Naive thymus-derived CD8-positive, alpha-beta T cell (primary cell): ENCODE measurements at regions not wholly inside any gene's neighbourhood (a gene's known extent, or its start where the extent isn't known, plus 50 kb on each side); places are given as distances from the start of the nearest gene placed in this dataset.
A peak's percentile ranks its signal among the peaks of the same experiment; 100 is the strongest.

Experiments used
- ATAC-seq, 2 donors: fragments of 150-1000 bp; cut with Tn5 transposase in 1 of 2; sonication (Bioruptor Pico), chemical (Tn5 transposase) in 1 of 2; 1 replicate in 1 of 2; 2 replicates in 1 of 2; pipeline ENCODE4 v1.10.0; 2021; ENCODE audit warnings: mild to moderate bottlenecking in 2 of 2, moderate library complexity in 2 of 2
- POLR2A ChIA-PET: fragments of 350-600 bp; sonication (Branson Sonifier 250); formaldehyde crosslinking; loops from one replicate; lab custom pipeline; 2021; ENCODE audit warnings: antibody characterized with exemption; lab: Charles Lee
- DNase-seq, 10 donors: peaks; one replicate each; pipeline versions ENCODE4 v3.0.0 to v3.0.0-alpha.2; 2020 to 2022
- H3K27ac Mint-ChIP-seq, 10 donors: one replicate each; pipeline ENCODE4 v1.8.0; 2020 to 2022; ENCODE audit warnings: mild to moderate bottlenecking in 10 of 10, mixed read lengths in 10 of 10, moderate library complexity in 4 of 10, inconsistent platforms in 1 of 10
- H3K27me3 Mint-ChIP-seq, 5 donors: one replicate each; pipeline ENCODE4 v1.8.0; 2021 to 2022; ENCODE audit warnings: mixed read lengths in 5 of 5
- H3K36me3 Mint-ChIP-seq, 3 donors: one replicate each; pipeline ENCODE4 v1.8.0; 2020 to 2022; ENCODE audit warnings: mixed read lengths in 3 of 3, mild to moderate bottlenecking in 2 of 3, inconsistent platforms in 1 of 3
- H3K4me1 Mint-ChIP-seq, 4 donors: one replicate each; pipeline ENCODE4 v1.8.0; 2021 to 2022; ENCODE audit warnings: mixed read lengths in 4 of 4
- H3K4me3 Mint-ChIP-seq, 10 donors: one replicate each; pipeline ENCODE4 v1.8.0; 2020 to 2022; ENCODE audit warnings: mild to moderate bottlenecking in 10 of 10, mixed read lengths in 10 of 10, moderate library complexity in 6 of 10, inconsistent platforms in 1 of 10
- H3K9me3 Mint-ChIP-seq, 9 donors: one replicate each; pipeline ENCODE4 v1.8.0; 2020 to 2022; ENCODE audit warnings: mixed read lengths in 9 of 9, mild to moderate bottlenecking in 3 of 9, inconsistent platforms in 1 of 9, moderate library complexity in 1 of 9

DNA sequence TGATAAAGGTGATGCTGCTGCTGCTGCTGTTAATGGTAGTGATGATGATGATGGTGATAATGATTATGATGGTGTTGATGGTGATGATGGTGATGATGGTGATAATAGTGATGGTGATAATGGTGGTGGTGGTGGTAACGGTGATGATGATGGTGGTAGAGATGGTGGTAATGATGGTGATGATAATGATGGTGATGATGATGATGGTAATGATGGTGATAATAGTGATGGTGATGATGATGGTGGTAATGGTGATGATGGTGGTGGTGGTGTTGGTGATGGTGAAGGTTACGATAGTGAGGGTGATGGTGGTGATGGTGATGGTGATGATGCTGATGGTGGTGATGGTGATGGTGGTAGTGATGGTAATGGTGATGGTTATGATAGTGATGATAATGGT, 132.3 kb downstream of the TFAP2C start:
- no peak overlapping the region for H3K4me3 Mint-ChIP-seq
- peaks cover 0 to 9% (median 3%) of the 10 kb centered on the region in 9 donors for H3K9me3 Mint-ChIP-seq
- peaks cover 0 to 2% (median 0%) of the 10 kb centered on the region in 4 donors for H3K4me1 Mint-ChIP-seq
- no peak for DNase-seq
- H3K36me3 Mint-ChIP-seq: no peaks in the 10 kb centered on the region
- peaks cover 0 to 9% (median 0%) of the 10 kb centered on the region in 5 donors for H3K27me3 Mint-ChIP-seq
- ATAC-seq: no peak
- POLR2A ChIA-PET: no interaction called here
- H3K27ac Mint-ChIP-seq: no peak overlapping the region

DNA sequence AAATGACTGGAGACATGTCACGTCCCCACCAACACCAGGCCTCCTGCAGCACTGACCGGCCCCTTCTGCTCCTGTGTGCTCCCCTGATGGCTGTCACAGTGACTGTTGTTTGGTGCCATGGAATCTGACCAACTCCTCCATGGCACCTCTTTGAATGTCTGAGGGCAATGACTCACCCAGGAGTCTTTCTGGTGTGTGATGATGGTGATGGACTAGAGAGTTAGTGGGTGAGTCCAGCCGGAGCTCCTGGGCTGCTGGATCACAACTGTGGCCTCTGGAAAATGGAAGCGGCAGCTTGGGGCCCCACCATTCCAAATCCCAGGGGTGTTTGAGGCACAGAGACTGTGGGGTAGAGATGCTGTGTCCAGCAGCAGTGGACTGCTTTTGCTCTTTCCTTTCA, 133.3 kb downstream of the TFAP2C start:
- no peak overlapping the region for H3K27ac Mint-ChIP-seq
- no peaks in the 10 kb centered on the region for H3K36me3 Mint-ChIP-seq
- H3K4me1 Mint-ChIP-seq: peaks cover 0 to 2% (median 0%) of the 10 kb centered on the region in 4 donors
- POLR2A ChIA-PET: no interaction called here
- H3K4me3 Mint-ChIP-seq: no peak overlapping the region
- ATAC-seq (no peak), DNase-seq (no peak)
- peaks cover 0 to 12% (median 0%) of the 10 kb centered on the region in 5 donors for H3K27me3 Mint-ChIP-seq
- H3K9me3 Mint-ChIP-seq: peaks cover 0 to 8% (median 0%) of the 10 kb centered on the region in 9 donors

DNA sequence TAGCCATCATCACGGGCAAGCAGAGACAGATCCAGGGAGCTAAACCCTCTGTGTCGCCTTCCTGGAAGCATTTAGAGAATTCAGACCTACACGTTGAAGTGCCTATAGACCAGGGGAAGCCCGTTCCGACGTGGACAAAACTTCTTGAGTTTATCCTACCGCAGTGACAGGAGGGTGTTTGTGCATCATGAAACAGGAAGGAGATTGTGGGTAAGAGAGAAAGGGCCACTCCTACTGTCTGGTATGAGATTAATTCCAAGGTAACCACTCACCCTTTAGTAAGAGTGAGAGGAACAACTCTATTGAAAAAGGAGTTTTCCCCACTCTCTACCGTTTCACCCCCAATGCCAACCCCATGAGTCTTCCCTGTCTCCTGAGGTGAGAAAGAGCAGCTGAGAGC, 133.7 kb downstream of the TFAP2C start:
- no peaks in the 10 kb centered on the region for H3K36me3 Mint-ChIP-seq
- H3K4me3 Mint-ChIP-seq: no peak overlapping the region
- peaks cover 0 to 8% (median 0%) of the 10 kb centered on the region in 9 donors for H3K9me3 Mint-ChIP-seq
- no peak overlapping the region for H3K27ac Mint-ChIP-seq
- POLR2A ChIA-PET: interaction anchor here (0.6 kb wide), 1 partner anchor 84 kb away, joined by 5 read pairs; no protein-coding TSS in a partner anchor
- H3K27me3 Mint-ChIP-seq: peaks cover 0 to 8% (median 0%) of the 10 kb centered on the region in 5 donors
- H3K4me1 Mint-ChIP-seq: peaks cover 0 to 2% (median 0%) of the 10 kb centered on the region in 4 donors
- DNase-seq: no peak
- ATAC-seq: no peak

DNA sequence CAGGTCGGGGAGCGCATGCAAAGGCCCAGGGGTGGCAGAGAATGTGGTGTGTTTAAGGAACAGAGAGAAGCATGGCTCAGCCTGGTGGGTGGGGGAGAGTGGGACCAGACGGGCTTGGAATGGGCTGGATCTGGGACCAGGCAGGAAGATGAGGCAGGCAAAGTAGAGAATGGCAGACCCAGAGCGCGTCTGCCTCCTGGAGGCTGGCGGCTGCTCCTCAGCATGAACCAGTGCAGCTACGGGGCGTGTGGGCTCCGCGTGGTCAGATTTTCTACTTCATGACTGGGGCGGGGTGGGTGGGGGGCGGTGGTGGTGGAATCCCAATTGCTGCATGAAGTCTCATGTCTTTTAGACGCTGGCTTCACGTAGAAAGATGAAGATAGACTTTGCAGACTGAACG, 135.6 kb downstream of the TFAP2C start:
- no peaks in the 10 kb centered on the region for H3K36me3 Mint-ChIP-seq
- POLR2A ChIA-PET: no interaction called here
- H3K27ac Mint-ChIP-seq: no peak overlapping the region
- ATAC-seq: no peak
- H3K4me1 Mint-ChIP-seq: peaks cover 0 to 2% (median 0%) of the 10 kb centered on the region in 4 donors
- no peak overlapping the region for H3K4me3 Mint-ChIP-seq
- H3K27me3 Mint-ChIP-seq: peaks cover 0 to 8% (median 0%) of the 10 kb centered on the region in 5 donors
- peaks cover 0 to 8% (median 3%) of the 10 kb centered on the region in 9 donors for H3K9me3 Mint-ChIP-seq
- DNase-seq: no peak

DNA sequence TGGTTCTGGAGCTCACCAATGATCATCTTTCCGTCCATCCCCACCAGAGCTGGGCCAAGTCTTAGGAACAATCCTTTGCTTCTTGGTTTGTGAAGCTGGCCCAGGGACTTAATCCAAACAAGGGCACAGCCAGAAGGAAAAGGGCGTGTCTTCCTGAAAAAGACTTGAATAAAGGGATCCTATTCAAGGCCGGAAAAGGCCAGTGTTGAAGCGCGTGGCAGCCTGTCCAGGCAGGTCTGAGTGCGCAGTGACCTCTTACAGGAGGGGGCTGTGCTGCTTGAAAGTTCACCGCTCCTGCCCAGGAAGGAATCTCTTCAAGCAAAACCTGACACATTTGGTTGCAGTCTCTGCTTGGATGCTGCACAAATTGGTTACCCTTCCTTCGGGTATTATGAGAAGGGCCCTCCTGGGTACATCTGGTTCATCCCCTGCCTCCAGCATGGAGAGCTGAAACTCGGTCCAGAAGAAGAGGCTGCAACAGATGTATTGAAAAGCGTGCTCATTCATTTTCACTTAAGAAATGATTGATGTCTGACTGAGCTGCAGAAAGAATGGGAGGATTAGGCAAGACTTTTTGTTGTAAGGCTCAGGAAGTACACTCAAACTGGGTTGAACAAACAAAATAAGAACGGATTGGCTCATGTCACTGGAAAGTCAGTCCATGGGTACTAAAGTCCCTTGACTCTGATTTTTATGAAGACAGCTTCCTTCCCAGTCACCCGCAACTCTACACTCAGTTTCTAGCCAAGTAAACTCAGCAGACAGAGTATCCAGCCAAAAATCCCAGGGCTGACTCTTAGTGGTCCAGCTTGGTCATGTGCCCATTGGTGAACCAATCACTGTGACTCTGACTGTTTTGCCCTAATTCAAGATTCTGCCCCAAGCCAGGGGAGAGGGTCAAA, 136.3 kb downstream of the TFAP2C start:
- DNase-seq: no peak
- H3K27ac Mint-ChIP-seq: no peak overlapping the region
- H3K4me1 Mint-ChIP-seq: peaks cover 0 to 2% (median 0%) of the 10 kb centered on the region in 4 donors
- no peaks in the 10 kb centered on the region for H3K36me3 Mint-ChIP-seq
- POLR2A ChIA-PET: no interaction called here
- no peak overlapping the region for H3K4me3 Mint-ChIP-seq
- peaks cover 0 to 8% (median 3%) of the 10 kb centered on the region in 9 donors for H3K9me3 Mint-ChIP-seq
- H3K27me3 Mint-ChIP-seq: peaks cover 0 to 8% (median 0%) of the 10 kb centered on the region in 5 donors
- no peak for ATAC-seq

DNA sequence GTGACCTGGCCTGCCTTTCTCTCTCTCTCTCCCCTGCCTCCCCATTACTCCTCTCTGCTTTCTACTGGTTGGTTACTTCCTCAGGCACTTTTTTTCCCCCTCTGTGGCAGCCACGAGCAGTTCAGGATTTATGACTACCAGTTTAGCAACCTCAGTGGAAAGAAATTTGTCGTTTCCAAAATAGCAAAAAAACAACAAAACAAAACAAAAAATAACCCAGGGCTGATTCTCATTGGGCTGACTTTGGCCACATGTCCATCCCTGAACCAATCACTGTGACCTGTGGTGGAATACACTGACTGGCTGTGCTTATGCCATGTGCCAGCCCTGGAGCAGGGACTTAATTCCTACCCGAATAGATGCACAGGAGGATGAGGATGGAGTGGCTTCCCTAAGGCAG, 137.4 kb downstream of the TFAP2C start:
- Mint-ChIP-seq H3K9me3 (peaks cover 0 to 8% (median 3%) of the 10 kb centered on the region in 9 donors), H3K27ac (peak overlapping the region in 1 of 10 donors; percentile 60), H3K4me3 (no peak overlapping the region), H3K36me3 (no peaks in the 10 kb centered on the region), H3K27me3 (peaks cover 0 to 8% (median 0%) of the 10 kb centered on the region in 5 donors), H3K4me1 (peaks cover 0 to 2% (median 0%) of the 10 kb centered on the region in 4 donors)
- POLR2A ChIA-PET: no interaction called here
- no peak for ATAC-seq
- DNase-seq: no peak

DNA sequence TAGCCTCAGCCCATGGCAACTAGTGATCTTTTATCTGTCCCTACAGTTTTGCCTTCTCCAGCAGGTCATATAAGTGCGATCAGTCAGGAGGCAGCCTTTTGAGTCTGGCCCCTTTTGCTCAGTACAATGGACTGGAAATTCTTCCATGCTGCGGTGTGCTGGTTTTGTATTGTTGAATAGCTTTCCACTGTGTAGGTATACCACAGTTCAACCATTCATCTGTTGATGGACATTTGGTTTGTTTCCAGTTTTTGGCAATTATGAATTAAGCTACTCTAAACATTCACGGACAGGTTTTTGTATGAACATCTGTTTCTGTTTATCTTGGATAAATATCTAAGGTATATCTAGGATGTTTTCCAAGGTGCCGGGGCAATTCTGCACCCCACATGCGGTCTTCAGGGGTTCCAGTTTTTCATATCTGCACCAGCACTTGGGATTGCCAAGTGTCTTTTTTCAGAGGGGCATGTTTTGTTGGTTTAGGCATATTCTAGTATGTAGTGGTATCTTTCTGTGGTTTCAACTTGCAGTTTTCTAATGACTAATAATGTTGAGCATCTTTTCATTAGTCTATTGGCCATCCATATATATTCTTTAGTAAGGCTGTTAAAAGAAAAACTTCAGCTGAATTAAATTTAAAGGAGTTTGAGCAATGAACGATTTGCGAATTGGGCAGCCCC, 141.0 kb downstream of the TFAP2C start:
- H3K4me1 Mint-ChIP-seq: peaks cover 0 to 2% (median 0%) of the 10 kb centered on the region in 4 donors
- DNase-seq (no peak), ATAC-seq (no peak)
- no peak overlapping the region for H3K4me3 Mint-ChIP-seq
- peaks cover 0 to 11% (median under 1%) of the 10 kb centered on the region in 5 donors for H3K27me3 Mint-ChIP-seq
- peaks cover 0 to 6% (median 3%) of the 10 kb centered on the region in 9 donors for H3K9me3 Mint-ChIP-seq
- H3K36me3 Mint-ChIP-seq: peaks cover 0 to 3% (median 0%) of the 10 kb centered on the region in 3 donors
- POLR2A ChIA-PET: no interaction called here
- no peak overlapping the region for H3K27ac Mint-ChIP-seq

DNA sequence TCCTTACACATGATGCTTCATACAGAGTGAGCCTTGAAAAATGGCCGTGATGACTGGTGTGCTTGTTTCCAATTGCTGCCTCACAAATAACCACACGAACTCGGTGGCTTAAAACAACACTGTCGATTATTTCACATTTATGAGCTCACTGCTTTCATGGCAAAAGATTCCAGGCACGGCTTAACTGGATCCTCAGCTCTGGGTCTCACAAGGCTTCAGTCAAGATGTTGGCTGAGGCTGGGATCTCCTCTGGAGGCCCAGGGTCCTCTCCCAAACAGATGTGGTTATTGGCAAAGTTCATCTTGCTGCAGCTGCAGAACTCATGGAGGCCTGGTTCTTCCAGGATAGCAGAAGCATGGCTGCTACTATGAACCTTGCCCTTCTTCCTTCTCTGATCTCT, 144.6 kb downstream of the TFAP2C start:
- DNase-seq (no peak), ATAC-seq (no peak)
- Mint-ChIP-seq H3K27me3 (peaks cover 0 to 12% (median 2%) of the 10 kb centered on the region in 5 donors), H3K36me3 (peaks cover 0 to 3% (median 0%) of the 10 kb centered on the region in 3 donors), H3K4me1 (peaks cover under 1 to 4% (median 2%) of the 10 kb centered on the region in 4 donors), H3K9me3 (peaks cover 0 to 7% (median 0%) of the 10 kb centered on the region in 9 donors), H3K4me3 (no peak overlapping the region), H3K27ac (no peak overlapping the region)
- POLR2A ChIA-PET: no interaction called here

DNA sequence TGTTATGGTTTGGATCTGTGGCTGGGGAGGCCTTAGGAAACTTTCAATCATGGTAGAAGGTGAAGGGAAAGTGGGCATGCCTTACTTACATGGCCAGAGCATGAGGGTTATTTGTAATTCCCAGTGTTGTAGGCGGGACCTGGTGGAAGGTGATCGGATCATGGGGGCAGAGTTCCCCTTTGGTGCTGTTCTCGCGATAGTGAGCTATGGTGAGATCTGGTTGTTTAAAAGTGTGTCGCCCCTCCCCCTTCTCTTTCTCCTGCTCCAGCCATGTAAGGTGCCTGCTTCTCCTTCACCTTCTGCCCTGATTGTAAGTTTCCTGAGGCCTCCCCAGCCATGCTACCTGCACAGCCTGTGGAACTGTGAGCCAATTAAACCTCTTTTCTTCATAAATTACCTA, 145.8 kb downstream of the TFAP2C start:
- no peak for DNase-seq
- peaks cover 3 to 9% (median 5%) of the 10 kb centered on the region in 4 donors for H3K4me1 Mint-ChIP-seq
- peaks cover 0 to 3% (median 0%) of the 10 kb centered on the region in 3 donors for H3K36me3 Mint-ChIP-seq
- ATAC-seq: no peak
- no peak overlapping the region for H3K27ac Mint-ChIP-seq
- peaks cover 0 to 7% (median 0%) of the 10 kb centered on the region in 9 donors for H3K9me3 Mint-ChIP-seq
- H3K27me3 Mint-ChIP-seq: peaks cover 0 to 18% (median 2%) of the 10 kb centered on the region in 5 donors
- POLR2A ChIA-PET: no interaction called here
- H3K4me3 Mint-ChIP-seq: no peak overlapping the region

DNA sequence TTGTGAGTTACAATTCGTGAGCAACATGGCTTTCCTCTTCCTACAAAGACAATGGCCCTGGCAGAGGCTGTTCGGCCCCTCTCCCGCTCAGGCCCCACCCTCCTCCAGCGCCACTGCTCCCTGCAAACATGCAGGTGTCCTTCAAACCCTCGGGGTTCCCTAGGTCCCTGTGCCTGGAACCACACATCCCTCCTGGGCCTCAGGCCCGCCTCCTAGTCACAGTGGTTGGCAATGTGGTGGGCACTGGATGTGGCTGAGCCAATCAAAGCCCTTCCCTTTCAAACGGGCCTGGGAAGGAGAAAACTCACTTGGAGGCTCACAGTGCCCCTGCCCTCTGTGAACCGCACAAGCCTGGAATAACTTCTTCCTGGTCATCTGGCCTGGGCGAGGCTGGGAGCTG, 147.2 kb downstream of the TFAP2C start:
- H3K27ac Mint-ChIP-seq: no peak overlapping the region
- H3K27me3 Mint-ChIP-seq: peaks cover 1 to 33% (median 9%) of the 10 kb centered on the region in 5 donors
- H3K4me3 Mint-ChIP-seq: no peak overlapping the region
- peaks cover 0 to 7% (median 0%) of the 10 kb centered on the region in 9 donors for H3K9me3 Mint-ChIP-seq
- POLR2A ChIA-PET: no interaction called here
- ATAC-seq (no peak), DNase-seq (no peak)
- peaks cover 0 to 3% (median 0%) of the 10 kb centered on the region in 3 donors for H3K36me3 Mint-ChIP-seq
- H3K4me1 Mint-ChIP-seq: peaks cover 3 to 11% (median 6%) of the 10 kb centered on the region in 4 donors

DNA sequence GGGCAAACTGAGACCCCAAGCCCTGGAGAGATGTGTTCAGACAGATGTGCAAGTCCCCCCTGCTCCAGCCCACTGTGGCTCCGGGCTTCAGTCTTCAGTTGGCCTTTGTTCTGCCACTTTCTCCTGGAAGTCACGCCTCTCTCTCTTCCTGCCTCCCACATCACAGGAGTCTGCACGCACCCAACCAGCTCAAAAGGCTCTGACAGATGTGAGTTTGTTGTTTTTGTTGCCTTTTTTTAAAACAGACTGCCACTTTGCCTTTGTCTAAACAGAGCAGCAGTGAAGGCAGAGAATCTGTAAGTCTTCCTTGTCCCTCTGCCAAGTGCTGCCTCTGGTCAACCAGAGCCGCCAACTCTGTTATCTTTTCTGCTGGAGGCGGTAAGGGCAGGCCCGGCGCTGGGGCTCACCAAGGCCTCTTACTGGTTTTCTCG, 149.7 kb downstream of the TFAP2C start:
- DNase-seq (peak in 2 of 10 donors; percentile 7 to 8), ATAC-seq (peak in 1 of 2 donors; percentile 25)
- Mint-ChIP-seq H3K27ac (peak overlapping the region in 1 of 10 donors; percentile 54), H3K27me3 (peaks cover 1 to 40% (median 15%) of the 10 kb centered on the region in 5 donors), H3K36me3 (peaks cover 0 to 1% (median 0%) of the 10 kb centered on the region in 3 donors), H3K4me3 (no peak overlapping the region), H3K9me3 (peaks cover 0 to 7% (median 0%) of the 10 kb centered on the region in 9 donors), H3K4me1 (peaks cover 3 to 11% (median 6%) of the 10 kb centered on the region in 4 donors)
- POLR2A ChIA-PET: no interaction called here

DNA sequence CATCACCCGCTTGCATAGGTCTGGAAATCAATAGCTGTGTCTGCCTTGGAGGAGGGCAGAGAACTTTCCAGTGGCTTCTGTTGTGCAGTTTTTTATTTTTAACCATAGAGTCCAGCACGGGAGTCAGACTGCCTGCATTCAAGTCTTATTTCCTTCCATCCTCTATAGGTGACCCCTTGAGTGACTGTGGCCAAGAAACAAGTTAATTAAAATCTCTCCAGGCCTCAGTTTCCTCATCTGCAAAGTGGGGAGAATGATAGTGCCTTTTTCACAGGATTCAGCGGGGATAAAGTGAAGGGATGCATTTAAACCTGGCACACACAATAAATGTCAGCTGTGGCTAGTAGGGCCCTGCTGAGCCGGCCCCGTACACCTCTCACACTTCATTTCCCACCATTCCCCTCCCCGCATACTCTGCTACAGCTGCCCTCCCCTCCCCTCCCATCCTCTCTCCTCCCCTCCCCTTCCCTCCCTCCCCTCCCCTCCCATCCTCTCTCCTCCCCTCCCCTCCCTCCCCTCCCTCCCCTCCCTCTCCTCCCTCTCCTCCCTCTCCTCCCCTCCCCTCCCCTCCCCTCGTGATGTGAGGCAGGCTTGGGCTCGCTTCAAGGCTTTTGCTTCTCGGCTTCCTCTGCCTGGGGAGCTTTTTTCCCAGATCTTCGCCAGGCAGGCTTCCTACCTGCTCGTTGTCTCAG, 150.5 kb downstream of the TFAP2C start:
- DNase-seq: no peak
- peaks cover 1 to 40% (median 15%) of the 10 kb centered on the region in 5 donors for H3K27me3 Mint-ChIP-seq
- no peak overlapping the region for H3K4me3 Mint-ChIP-seq
- H3K9me3 Mint-ChIP-seq: peaks cover 0 to 7% (median 0%) of the 10 kb centered on the region in 9 donors
- no peak overlapping the region for H3K27ac Mint-ChIP-seq
- ATAC-seq: no peak
- H3K36me3 Mint-ChIP-seq: no peaks in the 10 kb centered on the region
- POLR2A ChIA-PET: no interaction called here
- H3K4me1 Mint-ChIP-seq: peaks cover 3 to 11% (median 6%) of the 10 kb centered on the region in 4 donors
